Fibroblast of lung (primary cell): ENCODE measurements at regions not wholly inside any gene's neighbourhood (a gene's known extent, or its start where the extent isn't known, plus 50 kb on each side); places are given as distances from the start of the nearest gene placed in this dataset.

Experiments
- DNase-seq, 2 donors: peaks; one replicate each; pipeline versions ENCODE4 v3.0.0 to v3.0.0-alpha.2; 2010; ENCODE audit warnings: low read depth in 2 of 2
- H2AFZ ChIP-seq: 2 replicates; pipeline ENCODE4 v1.5.1; 2012; ENCODE audit warnings: low read length, control low read depth, inconsistent platforms
- H3K27ac ChIP-seq: 2 replicates; pipeline ENCODE4 v1.5.1; 2011; ENCODE audit warnings: low read length, control low read depth; ENCODE audit not compliant: insufficient read depth
- H3K27me3 ChIP-seq: 2 replicates; pipeline ENCODE4 v1.5.1; 2011; ENCODE audit warnings: mild to moderate bottlenecking, low read length; ENCODE audit not compliant: control insufficient read depth, insufficient read depth
- H3K36me3 ChIP-seq: 2 replicates; pipeline ENCODE4 v1.5.1; 2011; ENCODE audit warnings: low read length; ENCODE audit not compliant: control insufficient read depth, insufficient read depth
- H3K4me1 ChIP-seq: 2 replicates; pipeline ENCODE4 v1.5.1; 2011; ENCODE audit warnings: low read length; ENCODE audit not compliant: control insufficient read depth, insufficient read depth; ENCODE audit errors: extremely low read depth
- H3K4me2 ChIP-seq: 2 replicates; pipeline ENCODE4 v1.5.1; 2011; ENCODE audit warnings: low read length, control low read depth; ENCODE audit not compliant: insufficient read depth; ENCODE audit errors: extremely low read depth
- H3K4me3 ChIP-seq, 4 experiments: fragments of 200-600 bp in 1 of 4; sonication (generic) in 1 of 4; replicated peaks in 1 of 4; 2 replicates each; pipeline ENCODE4 v1.5.1; 2011 to 2016; ENCODE audit warnings: low read length in 4 of 4, low read depth in 3 of 4, mild to moderate bottlenecking in 3 of 4, control low read depth in 2 of 4, inconsistent platforms in 1 of 4, mixed read lengths in 1 of 4; ENCODE audit not compliant: insufficient read depth in 1 of 4; ENCODE audit errors: control extremely low read depth in 1 of 4
- H3K79me2 ChIP-seq: 2 replicates; pipeline ENCODE4 v1.5.1; 2012; ENCODE audit warnings: mild to moderate bottlenecking, low read length, inconsistent platforms; ENCODE audit not compliant: control insufficient read depth, insufficient read depth
- H3K9ac ChIP-seq: 2 replicates; pipeline ENCODE4 v1.5.1; 2011; ENCODE audit warnings: mild to moderate bottlenecking, low read length, control low read depth; ENCODE audit not compliant: insufficient read depth
- H3K9me3 ChIP-seq: 2 replicates; pipeline ENCODE4 v1.5.1; 2012; ENCODE audit warnings: low read depth, low read length; ENCODE audit not compliant: control insufficient read depth, insufficient read depth
- H4K20me1 ChIP-seq: 2 replicates; pipeline ENCODE4 v1.5.1; 2011; ENCODE audit warnings: low read length; ENCODE audit not compliant: control insufficient read depth, insufficient read depth; ENCODE audit errors: extremely low read depth
- CTCF ChIP-seq, 2 donors: IDR thresholded peaks in 1 of 2; conservative IDR thresholded peaks in 1 of 2; 1 replicate in 1 of 2; 2 replicates in 1 of 2; pipeline ENCODE4 v1.5.1; 2011 to 2012; ENCODE audit warnings: low read length in 2 of 2, control low read depth in 1 of 2, inconsistent platforms in 1 of 2, low read depth in 1 of 2, mild to moderate bottlenecking in 1 of 2
- EZH2 ChIP-seq: IDR thresholded peaks from 2 replicates; pipeline ENCODE4 v1.5.1; 2012; ENCODE audit warnings: low read length, control low read depth, mild to moderate bottlenecking; ENCODE audit errors: missing control alignments

- TF ChIP-seq CTCF (conservative IDR thresholded peaks at IDR 0.05 in 1 of 2, IDR thresholded peaks at IDR 0.05 in 1 of 2; ENCODE audit: low read depth in 1 of 2, low read length in 2 of 2), result no peak
- no peak for TF ChIP-seq EZH2
Measured at GRCh38 chr14:94897561-94897960, 127.6 kb upstream of the GSC start.

GRCh38 chr14:94897082-94897481 lies 127.2 kb upstream of the GSC start:
- no peak overlapping the region for H2AFZ ChIP-seq
- H3K4me1 ChIP-seq, result no peaks in the 10 kb centered on the region
- TF ChIP-seq EZH2, result no peak
- no peak for TF ChIP-seq CTCF (conservative IDR thresholded peaks at IDR 0.05 in 1 of 2, IDR thresholded peaks at IDR 0.05 in 1 of 2; ENCODE audit: low read depth in 1 of 2, low read length in 2 of 2)
- H3K27me3 ChIP-seq, result no peaks in the 10 kb centered on the region
- H3K9ac ChIP-seq, result no peak overlapping the region
- peak in 1 of 2 donors; percentile 22 for DNase-seq
- H4K20me1 ChIP-seq, result no peaks in the 10 kb centered on the region
- H3K9me3 ChIP-seq, result no peaks in the 10 kb centered on the region
- no peaks in the 10 kb centered on the region for H3K79me2 ChIP-seq
- no peak overlapping the region for H3K4me2 ChIP-seq
- H3K36me3 ChIP-seq, result no peaks in the 10 kb centered on the region
- no peak overlapping the region for H3K4me3 ChIP-seq
- no peak overlapping the region for H3K27ac ChIP-seq

More at GRCh38 chr14:94897561-94897960, 127.6 kb upstream of the GSC start:
- no peaks in the 10 kb centered on the region for H3K27me3 ChIP-seq
- no peaks in the 10 kb centered on the region for H3K9me3 ChIP-seq
- H3K36me3 ChIP-seq, result no peaks in the 10 kb centered on the region
- no peak overlapping the region for H3K4me2 ChIP-seq
- DNase-seq, result no peak
- no peak overlapping the region for H3K4me3 ChIP-seq
- no peaks in the 10 kb centered on the region for H4K20me1 ChIP-seq
- H3K9ac ChIP-seq, result no peak overlapping the region
- H3K27ac ChIP-seq, result no peak overlapping the region
- H3K4me1 ChIP-seq, result no peaks in the 10 kb centered on the region
- H3K79me2 ChIP-seq, result no peaks in the 10 kb centered on the region
- H2AFZ ChIP-seq, result no peak overlapping the region

- H4K20me1 ChIP-seq, result no peaks in the 10 kb centered on the region
- H3K36me3 ChIP-seq, result no peaks in the 10 kb centered on the region
- H3K79me2 ChIP-seq, result no peaks in the 10 kb centered on the region
- no peaks in the 10 kb centered on the region for H3K4me1 ChIP-seq
- H2AFZ ChIP-seq, result no peak overlapping the region
- H3K4me3 ChIP-seq, result no peak overlapping the region
- DNase-seq, result no peak
- H3K27ac ChIP-seq, result no peak overlapping the region
- no peaks in the 10 kb centered on the region for H3K27me3 ChIP-seq
- no peaks in the 10 kb centered on the region for H3K9me3 ChIP-seq
- no peak for TF ChIP-seq CTCF (conservative IDR thresholded peaks at IDR 0.05 in 1 of 2, IDR thresholded peaks at IDR 0.05 in 1 of 2; ENCODE audit: low read depth in 1 of 2, low read length in 2 of 2)
- no peak overlapping the region for H3K4me2 ChIP-seq
- no peak overlapping the region for H3K9ac ChIP-seq
Measured at GRCh38 chr14:94893411-94894160, 123.7 kb upstream of the GSC start.
